Activated T-cell treated with anti-CD3 and anti-CD28 coated beads, Interleukin-2, amount 50 U/mL, for 4 hours (primary cell): ENCODE measurements at regions not wholly inside any gene's neighbourhood (a gene's known extent, or its start where the extent isn't known, plus 50 kb on each side); places are given as distances from the start of the nearest gene placed in this dataset.
"Not testable (repeated sequence)": the region's sequence is repeated elsewhere in the genome, so short reads cannot be mapped to it uniquely, and the experiment has no call there.

ENCODE experiments used
- ATAC-seq, 2 donors: fragments of 200-7000 bp; cut with Tn5 transposase; one replicate each; pipeline ENCODE4 v1.10.0; 2021
- DNase-seq: peaks from one replicate; pipeline ENCODE4 v3.0.0-alpha.2; 2020
- H3K27me3 Mint-ChIP-seq: one replicate; pipeline ENCODE4 v1.8.0; 2021; ENCODE audit warnings: low read depth, mixed read lengths
- H3K36me3 Mint-ChIP-seq: one replicate; pipeline ENCODE4 v1.8.0; 2022; ENCODE audit warnings: mixed read lengths; ENCODE audit not compliant: insufficient read depth
- H3K4me1 Mint-ChIP-seq: one replicate; pipeline ENCODE4 v1.8.0; 2021; ENCODE audit warnings: low read depth, mixed read lengths
- H3K4me3 Mint-ChIP-seq: one replicate; pipeline ENCODE4 v1.8.0; 2021; ENCODE audit warnings: mild to moderate bottlenecking, moderate library complexity, mixed read lengths
- H3K9me3 Mint-ChIP-seq: one replicate; pipeline ENCODE4 v1.8.0; 2021; ENCODE audit warnings: mixed read lengths

DNA sequence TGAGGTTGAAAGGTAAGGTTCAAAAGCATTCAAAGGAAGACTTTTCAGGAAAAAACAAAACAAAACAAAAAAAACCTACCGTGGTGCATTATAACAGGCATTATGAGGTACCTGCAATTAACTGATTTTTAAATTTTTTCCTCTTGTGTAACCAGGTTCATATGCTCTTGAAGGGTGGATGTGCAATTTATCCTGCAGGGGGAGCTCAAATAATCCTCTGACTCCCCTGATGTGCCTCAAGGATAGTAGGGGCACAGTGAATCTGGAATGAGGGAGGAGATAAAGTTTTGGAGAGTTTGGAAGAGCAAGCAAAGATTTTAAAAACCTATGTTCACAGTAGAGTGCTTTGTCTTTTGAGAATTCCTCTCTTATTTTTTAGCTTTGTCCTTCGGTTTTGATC, 1349.4 kb downstream of the CDH8 start:
- Mint-ChIP-seq H3K27me3 (no peaks in the 10 kb centered on the region), H3K36me3 (no peaks in the 10 kb centered on the region), H3K4me1 (no peaks in the 10 kb centered on the region), H3K4me3 (no peak overlapping the region), H3K9me3 (peaks cover 24% of the 10 kb centered on the region)
- DNase-seq (no peak), ATAC-seq (no peak)

DNA sequence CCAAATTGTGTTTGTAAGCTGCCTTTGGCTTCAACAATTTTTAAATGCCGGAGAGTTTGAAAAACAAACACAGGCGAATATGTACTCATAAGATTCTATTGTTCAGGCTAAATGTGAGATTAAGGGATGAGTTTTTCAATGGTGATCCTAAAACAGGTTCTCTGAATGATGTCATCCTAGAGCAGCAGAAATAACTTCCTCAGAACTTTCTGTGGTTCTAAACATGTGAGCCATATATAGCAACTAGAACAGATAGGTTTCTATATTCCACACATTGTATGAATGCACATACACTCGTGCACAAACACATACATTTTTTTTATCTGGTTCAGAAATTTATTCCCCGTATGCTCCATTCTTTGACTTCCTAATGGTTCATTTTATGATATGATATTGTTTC, 1352.2 kb downstream of the CDH8 start:
- peaks cover 20% of the 10 kb centered on the region for H3K9me3 Mint-ChIP-seq

DNA sequence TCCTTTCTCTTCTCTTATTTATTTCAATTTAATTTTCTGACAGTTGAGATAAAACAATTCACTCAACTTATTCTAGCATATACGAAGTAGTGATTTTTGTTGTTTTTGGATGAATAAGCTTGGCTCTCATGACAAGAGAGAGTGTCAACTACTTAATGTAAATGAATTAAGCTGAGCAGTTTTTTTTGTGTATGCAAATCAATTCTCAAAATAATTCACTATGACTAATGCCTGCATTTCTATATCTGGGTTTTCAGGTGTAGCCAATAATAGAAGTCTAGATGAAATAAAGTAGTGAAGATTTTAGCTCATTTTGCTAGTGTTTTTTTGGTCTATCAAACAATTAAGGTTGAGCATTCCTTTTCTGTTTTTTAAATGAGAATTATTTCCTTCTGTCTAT, 1354.0 kb downstream of the CDH8 start:
- Mint-ChIP-seq H3K4me3 (no peak overlapping the region), H3K9me3 (peaks cover 21% of the 10 kb centered on the region)

More for the DNA sequence above, 1352.2 kb downstream of the CDH8 start:
- Mint-ChIP-seq H3K36me3 (no peaks in the 10 kb centered on the region), H3K4me1 (no peaks in the 10 kb centered on the region), H3K27me3 (no peaks in the 10 kb centered on the region), H3K4me3 (no peak overlapping the region)
- DNase-seq (no peak), ATAC-seq (no peak)

DNA sequence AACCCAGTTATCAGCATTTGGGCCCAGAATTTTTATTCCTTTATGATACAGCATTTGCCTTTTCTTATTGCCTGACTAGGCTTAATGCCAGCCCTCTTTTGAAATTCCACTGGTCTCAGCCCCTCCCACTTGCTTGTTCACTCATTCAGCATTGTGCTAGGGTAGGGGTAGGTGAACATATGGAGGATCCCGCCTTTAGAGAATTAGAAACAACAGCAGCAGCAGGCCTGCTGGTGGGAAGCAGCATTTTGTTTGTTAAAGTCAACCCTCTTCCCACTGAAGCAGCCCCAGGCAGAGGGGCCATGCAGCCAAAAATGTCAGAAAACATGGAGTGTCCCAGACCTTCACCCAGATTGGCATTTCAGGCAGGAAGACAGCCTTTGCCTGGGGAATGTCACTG, 1355.2 kb downstream of the CDH8 start:
- H3K27me3 Mint-ChIP-seq: no peaks in the 10 kb centered on the region
- peaks cover 16% of the 10 kb centered on the region for H3K9me3 Mint-ChIP-seq
- no peak for ATAC-seq
- DNase-seq: no peak
- H3K4me1 Mint-ChIP-seq: no peaks in the 10 kb centered on the region
- no peaks in the 10 kb centered on the region for H3K36me3 Mint-ChIP-seq
- no peak overlapping the region for H3K4me3 Mint-ChIP-seq

More for the DNA sequence above, 1354.0 kb downstream of the CDH8 start:
- no peaks in the 10 kb centered on the region for H3K36me3 Mint-ChIP-seq
- ATAC-seq (no peak), DNase-seq (no peak)
- no peaks in the 10 kb centered on the region for H3K27me3 Mint-ChIP-seq
- H3K4me1 Mint-ChIP-seq: no peaks in the 10 kb centered on the region

DNA sequence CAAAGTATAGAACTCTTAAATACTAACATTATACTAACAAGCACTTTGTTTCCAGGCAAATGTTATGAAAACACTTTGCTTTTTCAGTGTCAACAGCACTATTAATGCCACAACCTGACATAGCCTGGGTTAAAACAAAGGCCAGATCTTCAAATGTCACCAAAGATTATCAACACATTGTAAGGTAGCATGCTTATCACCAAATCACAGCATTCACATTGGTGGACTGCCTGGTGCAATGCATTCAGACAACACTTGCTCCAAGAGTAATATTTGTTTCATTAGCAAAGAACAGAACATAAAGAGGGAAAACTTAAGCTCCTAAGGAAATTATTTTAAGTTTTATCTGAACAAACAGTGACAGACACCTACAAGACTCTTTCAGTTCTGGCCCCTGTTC, 1361.2 kb downstream of the CDH8 start:
- no peaks in the 10 kb centered on the region for H3K27me3 Mint-ChIP-seq
- no peak for ATAC-seq
- H3K4me3 Mint-ChIP-seq: no peak overlapping the region
- peaks cover 24% of the 10 kb centered on the region for H3K9me3 Mint-ChIP-seq
- H3K4me1 Mint-ChIP-seq: no peaks in the 10 kb centered on the region
- DNase-seq: no peak
- H3K36me3 Mint-ChIP-seq: no peaks in the 10 kb centered on the region

- H3K36me3 Mint-ChIP-seq: no peaks in the 10 kb centered on the region
- no peaks in the 10 kb centered on the region for H3K4me1 Mint-ChIP-seq
- ATAC-seq (no peak), DNase-seq (no peak)
- H3K4me3 Mint-ChIP-seq: no peak overlapping the region
- H3K9me3 Mint-ChIP-seq: peaks cover 24% of the 10 kb centered on the region
- H3K27me3 Mint-ChIP-seq: no peaks in the 10 kb centered on the region
Observed at GRCh38 chr16:60674241-60674640, 1362.0 kb downstream of the CDH8 start.

GRCh38 chr16:60655514-60656153, 1380.6 kb downstream of the CDH8 start:
- no peak for ATAC-seq

DNA sequence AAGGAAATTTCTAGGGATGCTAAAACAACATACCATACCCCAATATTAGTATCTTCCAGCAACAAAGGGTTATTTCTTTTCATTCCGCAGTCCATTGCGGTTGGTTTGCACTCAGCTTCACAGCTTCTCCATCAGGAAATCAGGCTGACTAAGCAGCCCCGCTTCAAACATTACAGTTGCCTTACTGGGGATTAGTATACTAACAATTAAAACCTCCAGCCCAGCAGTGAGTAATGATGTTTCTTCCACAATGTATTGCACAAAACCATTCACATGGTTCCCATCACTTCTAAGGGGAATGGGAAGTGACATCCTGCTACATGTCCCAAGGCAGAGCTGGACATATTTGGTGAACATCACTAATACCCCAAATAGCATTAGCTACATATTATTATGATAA, 1384.9 kb downstream of the CDH8 start:
- H3K9me3 Mint-ChIP-seq: peaks cover 24% of the 10 kb centered on the region
- no peaks in the 10 kb centered on the region for H3K36me3 Mint-ChIP-seq
- ATAC-seq: no peak
- no peak for DNase-seq
- H3K4me1 Mint-ChIP-seq: no peaks in the 10 kb centered on the region
- H3K27me3 Mint-ChIP-seq: no peaks in the 10 kb centered on the region
- no peak overlapping the region for H3K4me3 Mint-ChIP-seq

More at GRCh38 chr16:60655514-60656153, 1380.6 kb downstream of the CDH8 start:
- DNase-seq: no peak
- H3K4me1 Mint-ChIP-seq: no peaks in the 10 kb centered on the region
- H3K4me3 Mint-ChIP-seq: no peak overlapping the region
- peaks cover 26% of the 10 kb centered on the region for H3K9me3 Mint-ChIP-seq
- H3K36me3 Mint-ChIP-seq: no peaks in the 10 kb centered on the region
- no peaks in the 10 kb centered on the region for H3K27me3 Mint-ChIP-seq

DNA sequence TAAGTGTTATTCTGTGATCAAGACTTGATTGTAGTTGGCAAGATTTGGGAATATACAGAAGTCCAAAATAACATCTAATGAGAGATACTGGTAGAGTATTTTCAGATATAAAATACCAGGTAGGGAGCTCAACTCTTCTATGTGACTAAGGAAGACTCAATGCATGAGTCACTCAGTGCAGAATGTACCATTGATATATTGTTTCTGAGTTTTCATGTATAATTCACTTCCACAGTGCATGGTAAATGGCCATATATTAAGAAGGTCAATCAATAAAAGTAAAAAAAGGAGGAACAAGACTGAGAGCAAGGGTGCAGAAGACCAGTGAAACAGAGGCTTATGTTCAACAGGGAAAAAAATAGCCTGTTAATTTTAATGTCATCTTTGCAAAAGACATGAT, 1387.9 kb downstream of the CDH8 start:
- peaks cover 35% of the 10 kb centered on the region for H3K9me3 Mint-ChIP-seq
- DNase-seq (no peak), ATAC-seq (no peak)
- no peaks in the 10 kb centered on the region for H3K27me3 Mint-ChIP-seq
- H3K36me3 Mint-ChIP-seq: no peaks in the 10 kb centered on the region
- H3K4me1 Mint-ChIP-seq: no peaks in the 10 kb centered on the region
- H3K4me3 Mint-ChIP-seq: no peak overlapping the region

GRCh38 chr16:60647388-60647787, 1388.8 kb downstream of the CDH8 start:
- not testable (repeated sequence) for H3K4me1 Mint-ChIP-seq, H3K27me3 Mint-ChIP-seq, ATAC-seq, H3K4me3 Mint-ChIP-seq, DNase-seq, H3K36me3 Mint-ChIP-seq
- peaks cover 29% of the 10 kb centered on the region for H3K9me3 Mint-ChIP-seq

GRCh38 chr16:60646631-60647030, 1389.6 kb downstream of the CDH8 start:
- H3K4me1 Mint-ChIP-seq: no peaks in the 10 kb centered on the region
- DNase-seq (no peak), ATAC-seq (no peak)
- peaks cover 31% of the 10 kb centered on the region for H3K9me3 Mint-ChIP-seq
- no peak overlapping the region for H3K4me3 Mint-ChIP-seq
- no peaks in the 10 kb centered on the region for H3K36me3 Mint-ChIP-seq
- no peaks in the 10 kb centered on the region for H3K27me3 Mint-ChIP-seq

DNA sequence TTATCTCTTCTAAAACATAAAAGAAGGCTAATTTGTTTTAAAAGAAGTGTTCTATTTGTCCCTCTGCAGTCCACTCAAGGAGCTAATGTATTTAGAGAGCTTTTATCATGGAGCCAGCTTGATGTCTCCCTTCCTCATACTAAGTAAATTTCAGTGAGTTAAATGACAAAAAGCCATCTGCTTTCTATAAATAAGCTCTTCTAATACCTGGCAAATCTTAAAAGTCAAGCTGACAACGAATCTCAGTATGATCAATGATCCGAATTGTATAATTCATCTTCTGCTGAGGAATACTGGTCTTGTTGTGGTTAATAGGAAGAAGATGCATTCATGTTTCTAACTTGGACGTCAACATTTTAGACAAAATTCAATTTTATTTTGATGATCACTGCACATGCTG, 1390.7 kb downstream of the CDH8 start:
- no peak for ATAC-seq
- Mint-ChIP-seq H3K9me3 (peaks cover 35% of the 10 kb centered on the region), H3K4me3 (no peak overlapping the region), H3K4me1 (no peaks in the 10 kb centered on the region), H3K27me3 (no peaks in the 10 kb centered on the region), H3K36me3 (no peaks in the 10 kb centered on the region)
- no peak for DNase-seq

DNA sequence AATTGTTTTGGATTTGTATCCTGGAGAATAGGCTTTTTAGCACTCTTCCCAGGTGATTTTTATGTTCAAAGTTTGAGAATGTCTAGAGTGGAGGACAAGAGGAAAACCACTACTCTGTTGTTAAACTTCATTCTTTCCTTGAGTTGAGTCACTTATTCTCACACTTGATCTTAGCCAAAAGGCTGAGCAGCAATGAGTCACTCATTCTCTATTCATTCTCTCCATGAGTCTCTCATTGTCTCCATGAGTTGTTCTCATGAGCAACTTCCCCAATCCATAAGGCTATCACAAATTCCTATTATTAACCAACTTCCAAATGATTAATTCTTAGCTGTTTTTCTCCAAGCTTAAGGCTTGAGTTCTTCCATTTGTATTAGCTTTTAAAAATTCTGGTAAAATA, 1393.3 kb downstream of the CDH8 start:
- Mint-ChIP-seq H3K9me3 (peaks cover 35% of the 10 kb centered on the region), H3K27me3 (no peaks in the 10 kb centered on the region), H3K4me1 (no peaks in the 10 kb centered on the region), H3K36me3 (no peaks in the 10 kb centered on the region), H3K4me3 (no peak overlapping the region)
- DNase-seq: no peak
- no peak for ATAC-seq

GRCh38 chr16:60641067-60641665, 1395.1 kb downstream of the CDH8 start:
- peaks cover 27% of the 10 kb centered on the region for H3K9me3 Mint-ChIP-seq
- DNase-seq: no peak
- no peaks in the 10 kb centered on the region for H3K4me1 Mint-ChIP-seq
- ATAC-seq: no peak
- no peaks in the 10 kb centered on the region for H3K27me3 Mint-ChIP-seq
- no peak overlapping the region for H3K4me3 Mint-ChIP-seq
- no peaks in the 10 kb centered on the region for H3K36me3 Mint-ChIP-seq

GRCh38 chr16:60640038-60640437, 1396.2 kb downstream of the CDH8 start:
- Mint-ChIP-seq H3K4me3 (no peak overlapping the region), H3K27me3 (no peaks in the 10 kb centered on the region), H3K36me3 (no peaks in the 10 kb centered on the region), H3K9me3 (peaks cover 29% of the 10 kb centered on the region), H3K4me1 (no peaks in the 10 kb centered on the region)
- ATAC-seq (no peak), DNase-seq (no peak)
